Suprapubic skin (tissue), 3 donors: ENCODE measurements at regions not wholly inside any gene's neighbourhood (a gene's known extent, or its start where the extent isn't known, plus 50 kb on each side); places are given as distances from the start of the nearest gene placed in this dataset.

Source experiments
- POLR2A ChIP-seq, 2 donors: fragments of 450-650 bp; IDR thresholded peaks; one replicate each; pipeline ENCODE4 v1.6.1; 2017; ENCODE audit warnings: antibody characterized with exemption in 2 of 2, mild to moderate bottlenecking in 2 of 2, moderate library complexity in 2 of 2
- TF ChIP-seq, protein P1 (sequence below), 2 donors: fragments of 200-600 bp in 1 of 2; fragments of 450-650 bp in 1 of 2; sonication (generic) in 1 of 2; IDR thresholded peaks; one replicate each; pipeline ENCODE4 v1.5.1; 2016 to 2019; ENCODE audit warnings: antibody characterized with exemption in 2 of 2, mild to moderate bottlenecking in 1 of 2, moderate library complexity in 1 of 2

DNA sequence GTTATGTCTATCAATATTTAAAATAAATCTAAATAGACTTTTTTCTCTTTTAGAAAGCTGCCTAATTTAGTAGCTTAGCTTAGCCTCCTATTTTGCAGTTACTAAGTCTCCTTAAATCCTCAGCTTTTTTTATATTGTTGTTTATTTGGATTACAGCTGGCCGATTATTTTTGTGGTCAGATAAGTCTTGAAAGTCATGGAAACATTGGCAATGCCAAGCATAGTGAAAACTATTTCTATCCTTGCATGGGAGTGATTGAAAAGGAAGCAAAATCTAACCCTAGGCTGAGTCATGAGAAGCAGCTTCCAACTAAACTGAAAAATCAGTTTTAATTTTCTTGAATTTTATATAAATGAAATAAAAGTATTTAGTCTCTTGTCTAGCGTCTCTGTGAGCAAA is 1063.0 kb upstream of the GBE1 start:
- TF ChIP-seq, protein P1, sequence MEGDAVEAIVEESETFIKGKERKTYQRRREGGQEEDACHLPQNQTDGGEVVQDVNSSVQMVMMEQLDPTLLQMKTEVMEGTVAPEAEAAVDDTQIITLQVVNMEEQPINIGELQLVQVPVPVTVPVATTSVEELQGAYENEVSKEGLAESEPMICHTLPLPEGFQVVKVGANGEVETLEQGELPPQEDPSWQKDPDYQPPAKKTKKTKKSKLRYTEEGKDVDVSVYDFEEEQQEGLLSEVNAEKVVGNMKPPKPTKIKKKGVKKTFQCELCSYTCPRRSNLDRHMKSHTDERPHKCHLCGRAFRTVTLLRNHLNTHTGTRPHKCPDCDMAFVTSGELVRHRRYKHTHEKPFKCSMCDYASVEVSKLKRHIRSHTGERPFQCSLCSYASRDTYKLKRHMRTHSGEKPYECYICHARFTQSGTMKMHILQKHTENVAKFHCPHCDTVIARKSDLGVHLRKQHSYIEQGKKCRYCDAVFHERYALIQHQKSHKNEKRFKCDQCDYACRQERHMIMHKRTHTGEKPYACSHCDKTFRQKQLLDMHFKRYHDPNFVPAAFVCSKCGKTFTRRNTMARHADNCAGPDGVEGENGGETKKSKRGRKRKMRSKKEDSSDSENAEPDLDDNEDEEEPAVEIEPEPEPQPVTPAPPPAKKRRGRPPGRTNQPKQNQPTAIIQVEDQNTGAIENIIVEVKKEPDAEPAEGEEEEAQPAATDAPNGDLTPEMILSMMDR (IDR thresholded peaks at IDR 0.05) = no peak
- no peak for TF ChIP-seq POLR2A (IDR thresholded peaks at IDR 0.05)
